ENCODE measurements at regions not wholly inside any gene's neighbourhood (a gene's known extent, or its start where the extent isn't known, plus 50 kb on each side); places are given as distances from the start of the nearest gene placed in this dataset.
A peak's percentile ranks its signal among the peaks of the same experiment; 100 is the strongest.

DNA sequence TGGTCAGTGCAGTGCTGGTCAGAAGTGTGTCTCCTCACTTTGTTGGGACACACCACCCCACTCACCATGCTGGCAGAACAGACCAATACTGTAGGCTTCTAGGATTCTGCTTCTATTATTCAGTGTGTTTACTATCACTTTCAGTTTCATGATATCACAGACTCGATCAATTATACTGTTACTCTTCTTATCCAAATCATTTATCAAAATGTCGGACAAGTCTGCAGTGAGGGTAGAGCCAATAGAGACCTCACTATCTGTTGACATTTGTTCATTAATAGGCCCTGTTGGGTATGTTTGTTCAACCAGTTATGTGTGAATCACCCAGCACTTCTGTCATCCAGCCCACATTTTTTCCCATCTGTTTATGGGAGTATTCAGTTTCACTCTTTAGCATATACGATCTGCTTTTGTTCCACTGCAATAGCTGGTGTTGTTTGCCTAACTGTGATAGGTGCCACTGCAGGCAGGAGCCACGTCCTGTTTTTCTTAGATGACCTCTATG lies 140.1 kb downstream of the NRN1 start:
- Histone ChIP-seq H3K27ac (ENCODE audit: low read length) (no peak overlapping the region), H3K9me3 (ENCODE audit: control insufficient read depth, insufficient read depth, low read depth, low read length) (no peaks in the 10 kb centered on the region), H3K4me1 (ENCODE audit: control insufficient read depth, insufficient read depth, low read length) (no peaks in the 10 kb centered on the region), H3K4me3 (ENCODE audit: low read depth in 2 of 2, low read length in 2 of 2) (peak overlapping the region; percentile 29 to 52), H3K27me3 (ENCODE audit: control insufficient read depth, insufficient read depth, low read length) (no peaks in the 10 kb centered on the region), H3K36me3 (ENCODE audit: control insufficient read depth, insufficient read depth, low read length) (no peaks in the 10 kb centered on the region)
- no TSS peak for BruUV-seq (replicated peaks)
- in situ Hi-C loops (cut with HindIII; ENCODE audit: low pct_unique_long_range_greater_than_20kb, low sequenced_read_pairs): no loop called here
- POLR2A ChIA-PET: no interaction called here
- DNase-seq (ENCODE audit: low read depth, low spot score) (peak; percentile 28), ATAC-seq (peak; percentile 86)
- TF ChIP-seq, protein P1, sequence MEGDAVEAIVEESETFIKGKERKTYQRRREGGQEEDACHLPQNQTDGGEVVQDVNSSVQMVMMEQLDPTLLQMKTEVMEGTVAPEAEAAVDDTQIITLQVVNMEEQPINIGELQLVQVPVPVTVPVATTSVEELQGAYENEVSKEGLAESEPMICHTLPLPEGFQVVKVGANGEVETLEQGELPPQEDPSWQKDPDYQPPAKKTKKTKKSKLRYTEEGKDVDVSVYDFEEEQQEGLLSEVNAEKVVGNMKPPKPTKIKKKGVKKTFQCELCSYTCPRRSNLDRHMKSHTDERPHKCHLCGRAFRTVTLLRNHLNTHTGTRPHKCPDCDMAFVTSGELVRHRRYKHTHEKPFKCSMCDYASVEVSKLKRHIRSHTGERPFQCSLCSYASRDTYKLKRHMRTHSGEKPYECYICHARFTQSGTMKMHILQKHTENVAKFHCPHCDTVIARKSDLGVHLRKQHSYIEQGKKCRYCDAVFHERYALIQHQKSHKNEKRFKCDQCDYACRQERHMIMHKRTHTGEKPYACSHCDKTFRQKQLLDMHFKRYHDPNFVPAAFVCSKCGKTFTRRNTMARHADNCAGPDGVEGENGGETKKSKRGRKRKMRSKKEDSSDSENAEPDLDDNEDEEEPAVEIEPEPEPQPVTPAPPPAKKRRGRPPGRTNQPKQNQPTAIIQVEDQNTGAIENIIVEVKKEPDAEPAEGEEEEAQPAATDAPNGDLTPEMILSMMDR (IDR thresholded peaks at IDR 0.05): no peak
- TF ChIP-seq POLR2AphosphoS5 (IDR thresholded peaks at IDR 0.05; ENCODE audit: low read depth, low read length): no peak
- no peak for TF ChIP-seq TCF7L2 (IDR thresholded peaks at IDR 0.05; ENCODE audit: low read depth, low read length)
- intact Hi-C loops (cut with micrococcal nuclease; ENCODE audit: unreplicated experiment): no loop called here
- CTCF ChIA-PET: no interaction called here

DNA sequence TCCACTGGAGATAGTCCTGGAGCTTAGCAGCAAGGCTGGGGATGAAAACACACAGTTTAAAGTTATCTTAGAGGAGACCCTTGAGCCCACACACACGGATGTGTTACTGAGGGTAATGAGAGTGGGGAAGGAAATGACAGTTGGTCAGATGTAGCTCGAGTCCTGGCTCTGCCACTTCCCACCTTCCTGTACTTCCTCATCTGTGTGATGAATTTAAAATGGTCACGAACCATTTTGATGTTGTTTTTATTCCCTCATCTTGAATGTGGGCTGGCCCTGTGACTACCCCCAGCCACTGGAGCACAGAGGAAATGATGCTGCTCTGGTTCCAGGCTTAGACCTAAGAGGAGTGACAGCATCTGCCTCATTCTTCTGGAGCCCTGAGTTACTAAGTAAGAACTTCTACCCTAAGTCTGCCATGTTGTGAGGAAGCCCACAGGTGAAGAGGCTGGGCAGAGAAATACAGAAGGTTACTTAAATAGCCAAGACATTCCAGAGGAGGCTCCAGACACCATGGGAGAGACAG lies 141.2 kb downstream of the NRN1 start:
- no peaks in the 10 kb centered on the region for H3K27me3 ChIP-seq (ENCODE audit: control insufficient read depth, insufficient read depth, low read length)
- ChIA-PET POLR2A (no interaction called here), CTCF (no interaction called here)
- H3K36me3 ChIP-seq (ENCODE audit: control insufficient read depth, insufficient read depth, low read length): no peaks in the 10 kb centered on the region
- no peak overlapping the region for H3K27ac ChIP-seq (ENCODE audit: low read length)
- in situ Hi-C loops (cut with HindIII; ENCODE audit: low pct_unique_long_range_greater_than_20kb, low sequenced_read_pairs): no loop called here
- ATAC-seq (no peak), DNase-seq (ENCODE audit: low read depth, low spot score) (no peak)
- intact Hi-C loops (cut with micrococcal nuclease; ENCODE audit: unreplicated experiment): no loop called here
- no peak for TF ChIP-seq POLR2AphosphoS5 (IDR thresholded peaks at IDR 0.05; ENCODE audit: low read depth, low read length)
- TF ChIP-seq TCF7L2 (IDR thresholded peaks at IDR 0.05; ENCODE audit: low read depth, low read length): no peak
- no peak for TF ChIP-seq SIN3A (IDR thresholded peaks at IDR 0.05; ENCODE audit: borderline replicate concordance, insufficient read depth, low read depth, low read length)
- no TSS peak for BruUV-seq (replicated peaks)
- H3K4me3 ChIP-seq (ENCODE audit: low read depth in 2 of 2, low read length in 2 of 2): no peak overlapping the region
- H3K9me3 ChIP-seq (ENCODE audit: control insufficient read depth, insufficient read depth, low read depth, low read length): no peaks in the 10 kb centered on the region
- H3K4me1 ChIP-seq (ENCODE audit: control insufficient read depth, insufficient read depth, low read length): no peaks in the 10 kb centered on the region

GRCh38 chr6:5860849-5861248 lies 145.9 kb downstream of the NRN1 start:
- in situ Hi-C loops (cut with HindIII; ENCODE audit: low pct_unique_long_range_greater_than_20kb, low sequenced_read_pairs): no loop called here
- CTCF ChIA-PET: no interaction called here
- no peak overlapping the region for H3K4me3 ChIP-seq (ENCODE audit: low read depth in 2 of 2, low read length in 2 of 2)
- no peak for TF ChIP-seq REST (IDR thresholded peaks at IDR 0.05; ENCODE audit: insufficient read depth in 1 of 2, low read depth in 2 of 2, low read length in 1 of 2)
- TF ChIP-seq, protein P1 (IDR thresholded peaks at IDR 0.05): no peak
- TF ChIP-seq SIN3A (IDR thresholded peaks at IDR 0.05; ENCODE audit: borderline replicate concordance, insufficient read depth, low read depth, low read length): no peak
- TF ChIP-seq TCF7L2 (IDR thresholded peaks at IDR 0.05; ENCODE audit: low read depth, low read length): no peak
- TF ChIP-seq POLR2AphosphoS5 (IDR thresholded peaks at IDR 0.05; ENCODE audit: low read depth, low read length): no peak
- no peak overlapping the region for H3K27ac ChIP-seq (ENCODE audit: low read length)
- no peaks in the 10 kb centered on the region for H3K36me3 ChIP-seq (ENCODE audit: control insufficient read depth, insufficient read depth, low read length)
- H3K4me1 ChIP-seq (ENCODE audit: control insufficient read depth, insufficient read depth, low read length): no peaks in the 10 kb centered on the region
- ATAC-seq: no peak
- H3K9me3 ChIP-seq (ENCODE audit: control insufficient read depth, insufficient read depth, low read depth, low read length): no peaks in the 10 kb centered on the region
- intact Hi-C loops (cut with micrococcal nuclease; ENCODE audit: unreplicated experiment): no loop called here
- no peaks in the 10 kb centered on the region for H3K27me3 ChIP-seq (ENCODE audit: control insufficient read depth, insufficient read depth, low read length)
- BruUV-seq (replicated peaks): no TSS peak
- no peak for DNase-seq (ENCODE audit: low read depth, low spot score)
- POLR2A ChIA-PET: no interaction called here

Data from Panc1 (cell line).